Suprapubic skin (tissue), 3 donors: ENCODE measurements at regions not wholly inside any gene's neighbourhood (a gene's known extent, or its start where the extent isn't known, plus 50 kb on each side); places are given as distances from the start of the nearest gene placed in this dataset.

Experiments
- EP300 ChIP-seq: sonication (generic); formaldehyde crosslinking; IDR thresholded peaks from one replicate; pipeline ENCODE4 v1.6.1; 2017; ENCODE audit warnings: antibody characterized with exemption
- POLR2A ChIP-seq, 2 donors: fragments of 450-650 bp; IDR thresholded peaks; one replicate each; pipeline ENCODE4 v1.6.1; 2017; ENCODE audit warnings: antibody characterized with exemption in 2 of 2, mild to moderate bottlenecking in 2 of 2, moderate library complexity in 2 of 2
- TF ChIP-seq, protein P1 (sequence below), 2 donors: fragments of 200-600 bp in 1 of 2; fragments of 450-650 bp in 1 of 2; sonication (generic) in 1 of 2; IDR thresholded peaks; one replicate each; pipeline ENCODE4 v1.5.1; 2016 to 2019; ENCODE audit warnings: antibody characterized with exemption in 2 of 2, mild to moderate bottlenecking in 1 of 2, moderate library complexity in 1 of 2

GRCh38 chr12:105899589-105899988, 239.2 kb downstream of the NUAK1 start:
- TF ChIP-seq, protein P1, sequence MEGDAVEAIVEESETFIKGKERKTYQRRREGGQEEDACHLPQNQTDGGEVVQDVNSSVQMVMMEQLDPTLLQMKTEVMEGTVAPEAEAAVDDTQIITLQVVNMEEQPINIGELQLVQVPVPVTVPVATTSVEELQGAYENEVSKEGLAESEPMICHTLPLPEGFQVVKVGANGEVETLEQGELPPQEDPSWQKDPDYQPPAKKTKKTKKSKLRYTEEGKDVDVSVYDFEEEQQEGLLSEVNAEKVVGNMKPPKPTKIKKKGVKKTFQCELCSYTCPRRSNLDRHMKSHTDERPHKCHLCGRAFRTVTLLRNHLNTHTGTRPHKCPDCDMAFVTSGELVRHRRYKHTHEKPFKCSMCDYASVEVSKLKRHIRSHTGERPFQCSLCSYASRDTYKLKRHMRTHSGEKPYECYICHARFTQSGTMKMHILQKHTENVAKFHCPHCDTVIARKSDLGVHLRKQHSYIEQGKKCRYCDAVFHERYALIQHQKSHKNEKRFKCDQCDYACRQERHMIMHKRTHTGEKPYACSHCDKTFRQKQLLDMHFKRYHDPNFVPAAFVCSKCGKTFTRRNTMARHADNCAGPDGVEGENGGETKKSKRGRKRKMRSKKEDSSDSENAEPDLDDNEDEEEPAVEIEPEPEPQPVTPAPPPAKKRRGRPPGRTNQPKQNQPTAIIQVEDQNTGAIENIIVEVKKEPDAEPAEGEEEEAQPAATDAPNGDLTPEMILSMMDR (IDR thresholded peaks at IDR 0.05): no peak
- no peak for TF ChIP-seq POLR2A (IDR thresholded peaks at IDR 0.05)
- no peak for TF ChIP-seq EP300
